GM12878 (cell line): ENCODE measurements at regions not wholly inside any gene's neighbourhood (a gene's known extent, or its start where the extent isn't known, plus 50 kb on each side); places are given as distances from the start of the nearest gene placed in this dataset.

Experiments
- ATAC-seq: fragments of 200-7000 bp; cut with Tn5 transposase; 3 replicates; pipeline ENCODE4 v1.9.1; 2020; ENCODE audit warnings: mild to moderate bottlenecking, moderate library complexity
- BruUV-seq: library from RNA; stranded (reverse); fragments of 400-500 nt; replicated peaks from 2 replicates; lab custom pipeline; 2021; lab: Mats Ljungman, UMichigan
- CTCF ChIA-PET: fragments of 300-600 bp; sonication (Branson Sonifier 250); formaldehyde crosslinking; extraction: SDS; loops from one replicate; lab custom pipeline; 2021; ENCODE audit warnings: inconsistent platforms; lab: Yijun Ruan, JAX
- POLR2A ChIA-PET: fragments of 350-600 bp; formaldehyde crosslinking; extraction: SDS; loops from one replicate; lab custom pipeline; 2021; ENCODE audit warnings: inconsistent platforms; lab: Charles Lee
- RAD21 ChIA-PET: fragments of 300-600 bp; sonication (Branson Sonifier 250); formaldehyde crosslinking; loops from one replicate; lab custom pipeline; 2023; ENCODE audit warnings: antibody characterized with exemption; ENCODE audit not compliant: unreplicated experiment; lab: Charles Lee
- SMC1A ChIA-PET: fragments of 300-600 bp; sonication (Branson Sonifier 250); formaldehyde crosslinking; loops from one replicate; lab custom pipeline; 2023; ENCODE audit not compliant: unreplicated experiment, uncharacterized antibody; lab: Charles Lee
- DNase-seq: peaks from one replicate; pipeline ENCODE4 v3.0.0-alpha.2; 2011; ENCODE audit warnings: low read depth, low spot score
- FAIRE-seq: peaks from 3 replicates; lab custom pipeline; 2011; peaks lifted over from hg19 to GRCh38; lab: Jason Lieb, UNC
- H2AFZ ChIP-seq: 2 replicates; pipeline ENCODE4 v1.6.0; 2011; ENCODE audit warnings: low read depth, low read length, control low read depth; ENCODE audit not compliant: control insufficient read depth
- H3K27ac ChIP-seq: 2 replicates; pipeline ENCODE4 v1.5.1; 2011; ENCODE audit warnings: control low read depth; ENCODE audit not compliant: control insufficient read depth, insufficient read depth
- H3K27me3 ChIP-seq, 2 experiments: replicated peaks in 1 of 2; 2 replicates each; pipeline versions ENCODE4 v1.6.0 to v1.6.1; 2011; ENCODE audit warnings: low read length in 1 of 2; ENCODE audit not compliant: control insufficient read depth in 2 of 2, insufficient read depth in 2 of 2
- H3K36me3 ChIP-seq, 2 experiments: 2 replicates each; pipeline ENCODE4 v1.5.1; 2011; ENCODE audit warnings: low read length in 1 of 2; ENCODE audit not compliant: control insufficient read depth in 2 of 2, insufficient read depth in 2 of 2
- H3K4me1 ChIP-seq: 2 replicates; pipeline ENCODE4 v1.6.1; 2011; ENCODE audit warnings: mild to moderate bottlenecking, low read length, moderate library complexity, mixed read lengths; ENCODE audit not compliant: control insufficient read depth, insufficient read depth
- H3K4me2 ChIP-seq: 2 replicates; pipeline ENCODE4 v1.6.0; 2011; ENCODE audit warnings: control low read depth; ENCODE audit not compliant: control insufficient read depth, insufficient read depth
- H3K4me3 ChIP-seq: fragments of 200-600 bp; sonication (generic); 2 replicates; pipeline ENCODE4 v1.5.1; 2016
- H3K79me2 ChIP-seq: 2 replicates; pipeline ENCODE4 v1.6.0; 2011; ENCODE audit warnings: low read length; ENCODE audit not compliant: control insufficient read depth, insufficient read depth
- H3K9ac ChIP-seq: 2 replicates; pipeline ENCODE4 v1.8.0; 2011; ENCODE audit warnings: low read length, control low read depth, mixed read lengths; ENCODE audit not compliant: control insufficient read depth, insufficient read depth
- H3K9me3 ChIP-seq: replicated peaks from 3 replicates; pipeline ENCODE4 v1.5.1; 2011; ENCODE audit warnings: mild to moderate bottlenecking, low read length; ENCODE audit not compliant: control insufficient read depth, insufficient read depth
- H4K20me1 ChIP-seq: 2 replicates; pipeline ENCODE4 v1.6.0; 2011; ENCODE audit not compliant: control insufficient read depth, insufficient read depth
- ATF7 ChIP-seq: fragments of 450-650 bp; IDR thresholded peaks from 2 replicates; pipeline ENCODE4 v1.6.1; 2016; ENCODE audit warnings: low read depth, mild to moderate bottlenecking
- BACH1 ChIP-seq: fragments of 450-650 bp; IDR thresholded peaks from 2 replicates; pipeline ENCODE4 v1.6.1; 2017; ENCODE audit warnings: mild to moderate bottlenecking, borderline replicate concordance
- BHLHE40 ChIP-seq, 2 experiments: fragments of 450-650 bp in 1 of 2; IDR thresholded peaks; 2 replicates each; pipeline ENCODE4 v1.6.1; 2011 to 2017; ENCODE audit warnings: low read depth in 2 of 2, borderline replicate concordance in 1 of 2, improper control_type of control experiment in 1 of 2, low read length in 1 of 2, mild to moderate bottlenecking in 1 of 2
- CBX3 ChIP-seq: fragments of 200-600 bp; sonication (generic); IDR thresholded peaks from 2 replicates; pipeline ENCODE4 v1.6.1; 2016; ENCODE audit warnings: low read depth, borderline replicate concordance
- DPF2 ChIP-seq: fragments of 450-650 bp; IDR thresholded peaks from 2 replicates; pipeline ENCODE4 v1.6.1; 2017; ENCODE audit warnings: mild to moderate bottlenecking
- EP300 ChIP-seq, 2 experiments: fragments of 150-350 bp in 1 of 2; IDR thresholded peaks; 2 replicates each; pipeline ENCODE4 v1.6.1; 2011 to 2012; ENCODE audit warnings: low read depth in 2 of 2, low read length in 2 of 2, borderline replicate concordance in 1 of 2, improper control_type of control experiment in 1 of 2, inconsistent platforms in 1 of 2; ENCODE audit not compliant: control insufficient read depth in 1 of 2
- ESRRA ChIP-seq: IDR thresholded peaks from 2 replicates; pipeline ENCODE4 v1.6.1; 2012; ENCODE audit warnings: mild to moderate bottlenecking, low read length, improper control_type of control experiment
- IKZF1 ChIP-seq: fragments of 450-650 bp; conservative IDR thresholded peaks from 2 replicates; pipeline ENCODE4 v1.6.1; 2017; ENCODE audit warnings: antibody characterized with exemption, mild to moderate bottlenecking
- IKZF2 ChIP-seq, 2 experiments: fragments of 450-650 bp; IDR thresholded peaks; 2 replicates each; pipeline ENCODE4 v1.6.1; 2017; ENCODE audit warnings: mild to moderate bottlenecking in 2 of 2, moderate library complexity in 2 of 2
- KDM1A ChIP-seq: fragments of 200-600 bp; sonication (generic); IDR thresholded peaks from 2 replicates; pipeline ENCODE4 v1.6.1; 2016; ENCODE audit warnings: borderline replicate concordance
- MEF2B ChIP-seq: fragments of 450-650 bp; IDR thresholded peaks from 2 replicates; pipeline ENCODE4 v1.6.1; 2018; ENCODE audit warnings: mild to moderate bottlenecking, moderate library complexity; ENCODE audit not compliant: partially characterized antibody, poor library complexity, severe bottlenecking
- MTA2 ChIP-seq: fragments of 450-650 bp; IDR thresholded peaks from 2 replicates; pipeline ENCODE4 v1.6.1; 2016; ENCODE audit warnings: low read depth, mild to moderate bottlenecking, moderate library complexity
- MYB ChIP-seq: fragments of 150-350 bp; IDR thresholded peaks from 2 replicates; pipeline ENCODE4 v1.6.1; 2014; ENCODE audit warnings: mild to moderate bottlenecking, low read depth, low read length, borderline replicate concordance
- SMARCA5 ChIP-seq: fragments of 450-650 bp; IDR thresholded peaks from 2 replicates; pipeline ENCODE4 v1.6.1; 2017; ENCODE audit warnings: mild to moderate bottlenecking
- SPI1 ChIP-seq: IDR thresholded peaks from 2 replicates; pipeline ENCODE4 v1.6.1; 2011; ENCODE audit warnings: low read depth, mild to moderate bottlenecking, low read length, moderate library complexity, borderline replicate concordance; ENCODE audit not compliant: insufficient read depth
- TCF3 ChIP-seq: IDR thresholded peaks from 2 replicates; pipeline ENCODE4 v1.6.1; 2012; ENCODE audit warnings: low read depth, mild to moderate bottlenecking, low read length, borderline replicate concordance; ENCODE audit not compliant: insufficient read depth
- TCF7 ChIP-seq: IDR thresholded peaks from 2 replicates; pipeline ENCODE4 v1.6.1; 2014; ENCODE audit warnings: antibody characterized with exemption, borderline replicate concordance
- ZNF24 ChIP-seq: fragments of 450-650 bp; IDR thresholded peaks from 2 replicates; pipeline ENCODE4 v1.6.1; 2017; ENCODE audit warnings: antibody characterized with exemption, mild to moderate bottlenecking
- WGBS: methylation state at CpG from one replicate; pipeline ENCODE4 v1.1.6; 2016; ENCODE audit warnings: low lambda C conversion rate; ENCODE audit not compliant: insufficient replicate concordance, insufficient coverage; ENCODE audit errors: missing lambda C conversion rate; 5-methylcytosine and 5-hydroxymethylcytosine counted together
- in situ Hi-C: fragments of 300-500 bp; cut with MboI; formaldehyde crosslinking; loops from 9 replicates; pipeline ENCODE4 v1.14.3; 2018; ENCODE audit warnings: mixed read lengths
- intact Hi-C: fragments of 100-400 bp; cut with micrococcal nuclease; formaldehyde crosslinking; loops from one replicate; pipeline ENCODE4 v1.14.2; 2022; ENCODE audit not compliant: unreplicated experiment

GRCh38 chr11:90738799-90739198 is 516.0 kb upstream of the CHORDC1 start:
- Histone ChIP-seq H3K27ac (no peak overlapping the region), H3K4me2 (no peak overlapping the region), H3K4me3 (no peak overlapping the region), H3K9me3 (no peaks in the 10 kb centered on the region), H3K79me2 (no peaks in the 10 kb centered on the region), H4K20me1 (no peaks in the 10 kb centered on the region), H3K9ac (no peak overlapping the region), H3K27me3 (no peaks in the 10 kb centered on the region), H3K4me1 (no peaks in the 10 kb centered on the region), H2AFZ (no peak overlapping the region), H3K36me3 (no peaks in the 10 kb centered on the region)
- intact Hi-C loops (no loop called here), in situ Hi-C loops (no loop called here)
- ChIA-PET SMC1A (interaction anchor here (0.6 to 1.4 kb wide), 2 partner anchors 9 to 157 kb away, joined by 3 read pairs; no protein-coding TSS in a partner anchor), CTCF (no interaction called here), POLR2A (interaction anchor here (0.6 to 0.9 kb wide), 2 partner anchors 14 to 63 kb away, joined by 3 read pairs; no protein-coding TSS in a partner anchor), RAD21 (no interaction called here)
- DNase-seq (no peak), FAIRE-seq (no peak), ATAC-seq (peak; percentile 83)
- no TSS peak for BruUV-seq
- WGBS, result 28% methylated on average over 1 of the region's 1 CpG
- TF ChIP-seq TCF7 (no peak), MYB (no peak), CBX3 (no peak), BHLHE40 (IDR thresholded peaks at IDR 0.05; ENCODE audit: borderline replicate concordance in 1 of 2, low read depth in 2 of 2, low read length in 1 of 2) (0 out of 4 replicates have a peak, but pooled peaks of 1 of the 2 experiments have one; percentile 11), KDM1A (no peak), SMARCA5 (no peak), DPF2 (peak; percentile 71), IKZF2 (IDR thresholded peaks at IDR 0.05) (peak; percentile 60 to 75; a peak in 2 of 4 replicates), SPI1 (peak; percentile 82; the same call in 1 of the 2 replicates), ESRRA (no peak), ATF7 (peak; percentile 44; the same call in 1 of the 2 replicates), TCF3 (no peak), ZNF24 (no peak), MTA2 (peak; percentile 84), MEF2B (peak; percentile 40), EP300 (IDR thresholded peaks at IDR 0.05; ENCODE audit: borderline replicate concordance in 1 of 2, control insufficient read depth in 1 of 2, low read depth in 2 of 2, low read length in 2 of 2) (peak in 1 of 2 experiments; percentile 54; a peak in 1 of 4 replicates), BACH1 (peak; percentile 14; the same call in 1 of the 2 replicates), IKZF1 (peak; percentile 49)
